ENCODE measurements at regions not wholly inside any gene's neighbourhood (a gene's known extent, or its start where the extent isn't known, plus 50 kb on each side); places are given as distances from the start of the nearest gene placed in this dataset.

GRCh38 chr2:239789711-239790110, 235.4 kb downstream of the NDUFA10 start:
- H3K27ac Mint-ChIP-seq: peak overlapping the region in 2 of 3 experiments; percentile 31 to 77
- no peak overlapping the region for H3K4me3 Mint-ChIP-seq
- H3K36me3 Mint-ChIP-seq (ENCODE audit: low read depth): no peaks in the 10 kb centered on the region
- H3K9me3 Mint-ChIP-seq: peaks cover 13% of the 10 kb centered on the region
- TF ChIP-seq, protein P1, sequence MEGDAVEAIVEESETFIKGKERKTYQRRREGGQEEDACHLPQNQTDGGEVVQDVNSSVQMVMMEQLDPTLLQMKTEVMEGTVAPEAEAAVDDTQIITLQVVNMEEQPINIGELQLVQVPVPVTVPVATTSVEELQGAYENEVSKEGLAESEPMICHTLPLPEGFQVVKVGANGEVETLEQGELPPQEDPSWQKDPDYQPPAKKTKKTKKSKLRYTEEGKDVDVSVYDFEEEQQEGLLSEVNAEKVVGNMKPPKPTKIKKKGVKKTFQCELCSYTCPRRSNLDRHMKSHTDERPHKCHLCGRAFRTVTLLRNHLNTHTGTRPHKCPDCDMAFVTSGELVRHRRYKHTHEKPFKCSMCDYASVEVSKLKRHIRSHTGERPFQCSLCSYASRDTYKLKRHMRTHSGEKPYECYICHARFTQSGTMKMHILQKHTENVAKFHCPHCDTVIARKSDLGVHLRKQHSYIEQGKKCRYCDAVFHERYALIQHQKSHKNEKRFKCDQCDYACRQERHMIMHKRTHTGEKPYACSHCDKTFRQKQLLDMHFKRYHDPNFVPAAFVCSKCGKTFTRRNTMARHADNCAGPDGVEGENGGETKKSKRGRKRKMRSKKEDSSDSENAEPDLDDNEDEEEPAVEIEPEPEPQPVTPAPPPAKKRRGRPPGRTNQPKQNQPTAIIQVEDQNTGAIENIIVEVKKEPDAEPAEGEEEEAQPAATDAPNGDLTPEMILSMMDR (IDR thresholded peaks at IDR 0.05; ENCODE audit: unreplicated experiment in 3 of 3): no peak
- peaks cover 4% of the 10 kb centered on the region for H3K27me3 Mint-ChIP-seq (ENCODE audit: low read depth)
- H3K4me1 Mint-ChIP-seq: no peaks in the 10 kb centered on the region

- H3K27ac Mint-ChIP-seq: peak overlapping the region in 1 of 3 experiments; percentile 77
- H3K4me1 Mint-ChIP-seq: no peaks in the 10 kb centered on the region
- no peaks in the 10 kb centered on the region for H3K36me3 Mint-ChIP-seq (ENCODE audit: low read depth)
- peaks cover 4% of the 10 kb centered on the region for H3K27me3 Mint-ChIP-seq (ENCODE audit: low read depth)
- TF ChIP-seq, protein P1 (IDR thresholded peaks at IDR 0.05; ENCODE audit: unreplicated experiment in 3 of 3): no peak
- H3K9me3 Mint-ChIP-seq: peaks cover 16% of the 10 kb centered on the region
- no peak overlapping the region for H3K4me3 Mint-ChIP-seq
Measured at GRCh38 chr2:239788576-239789098, 236.5 kb downstream of the NDUFA10 start.

- Mint-ChIP-seq H3K27ac (no peak overlapping the region), H3K27me3 (ENCODE audit: low read depth) (peaks cover 4% of the 10 kb centered on the region), H3K9me3 (peaks cover 17% of the 10 kb centered on the region), H3K4me1 (no peaks in the 10 kb centered on the region), H3K4me3 (no peak overlapping the region), H3K36me3 (ENCODE audit: low read depth) (no peaks in the 10 kb centered on the region)
- TF ChIP-seq, protein P1 (IDR thresholded peaks at IDR 0.05; ENCODE audit: unreplicated experiment in 3 of 3): no peak
Measured at GRCh38 chr2:239787538-239788050, 237.5 kb downstream of the NDUFA10 start.

- H3K9me3 Mint-ChIP-seq: peaks cover 17% of the 10 kb centered on the region
- no peak overlapping the region for H3K4me3 Mint-ChIP-seq
- H3K36me3 Mint-ChIP-seq (ENCODE audit: low read depth): no peaks in the 10 kb centered on the region
- TF ChIP-seq, protein P1 (IDR thresholded peaks at IDR 0.05; ENCODE audit: unreplicated experiment in 3 of 3): no peak
- H3K27ac Mint-ChIP-seq: no peak overlapping the region
- peaks cover 4% of the 10 kb centered on the region for H3K27me3 Mint-ChIP-seq (ENCODE audit: low read depth)
- H3K4me1 Mint-ChIP-seq: no peaks in the 10 kb centered on the region
Measured at GRCh38 chr2:239786791-239787190, 238.4 kb downstream of the NDUFA10 start.

GRCh38 chr2:239781454-239781853, 243.7 kb downstream of the NDUFA10 start:
- no peaks in the 10 kb centered on the region for H3K36me3 Mint-ChIP-seq (ENCODE audit: low read depth)
- TF ChIP-seq, protein P1 (IDR thresholded peaks at IDR 0.05; ENCODE audit: unreplicated experiment in 3 of 3): no peak
- peaks cover 19% of the 10 kb centered on the region for H3K27me3 Mint-ChIP-seq (ENCODE audit: low read depth)
- no peak overlapping the region for H3K4me3 Mint-ChIP-seq
- no peak overlapping the region for H3K27ac Mint-ChIP-seq
- H3K9me3 Mint-ChIP-seq: peaks cover 16% of the 10 kb centered on the region
- H3K4me1 Mint-ChIP-seq: peaks cover 1% of the 10 kb centered on the region

Measured in nephron (organoid).